ENCODE measurements at regions not wholly inside any gene's neighbourhood (a gene's known extent, or its start where the extent isn't known, plus 50 kb on each side); places are given as distances from the start of the nearest gene placed in this dataset.

GRCh38 chr2:8030573-8031303 lies 651.1 kb upstream of the ID2 start:
- TF ChIP-seq CTCF (IDR thresholded peaks at IDR 0.05) (no peak), POLR2A (IDR thresholded peaks at IDR 0.05) (no peak)

Data from heart left ventricle (tissue), 13 donors.